ENCODE measurements at regions not wholly inside any gene's neighbourhood (a gene's known extent, or its start where the extent isn't known, plus 50 kb on each side); places are given as distances from the start of the nearest gene placed in this dataset.

GRCh38 chr15:58235961-58236360 is 97.8 kb downstream of the AQP9 start:
- no peak for DNase-seq (ENCODE audit: low read depth in 2 of 2)

DNA sequence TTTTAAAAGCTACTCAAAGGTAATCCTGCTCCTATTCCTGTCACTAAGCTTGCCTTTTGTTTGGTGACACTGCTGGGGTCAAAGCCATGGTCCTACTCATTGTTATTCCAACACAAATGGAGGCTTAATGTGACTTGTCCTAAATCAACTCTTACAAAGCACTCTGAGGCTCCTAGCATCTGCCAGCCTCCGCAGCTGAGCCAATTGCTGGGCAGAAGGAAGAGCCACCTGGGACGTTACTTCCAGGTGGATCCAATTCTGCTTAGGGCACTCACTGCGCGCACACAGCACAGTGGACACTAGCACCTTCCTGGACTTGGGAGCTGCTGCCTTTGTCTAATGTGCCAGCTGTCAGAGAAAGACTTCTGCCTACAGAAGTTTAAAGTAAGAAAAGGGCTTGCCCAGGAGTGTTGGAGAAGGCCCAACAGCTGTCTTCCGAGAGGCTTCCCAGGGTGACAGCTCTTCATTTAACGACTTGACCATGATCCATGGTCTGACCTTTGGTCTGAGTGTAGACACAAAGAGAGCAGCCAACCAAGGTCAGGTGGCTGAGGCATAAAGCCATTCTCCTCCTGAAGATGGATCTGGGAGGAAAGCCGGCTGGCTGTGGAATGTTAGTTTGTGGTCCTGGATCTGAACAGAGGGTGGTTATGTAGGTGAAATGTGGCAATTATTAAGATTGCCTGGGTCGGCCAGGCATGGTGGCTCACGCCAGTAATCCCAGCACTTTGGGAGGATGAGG is 102.2 kb downstream of the AQP9 start:
- no peak for DNase-seq (ENCODE audit: low read depth in 2 of 2)

DNA sequence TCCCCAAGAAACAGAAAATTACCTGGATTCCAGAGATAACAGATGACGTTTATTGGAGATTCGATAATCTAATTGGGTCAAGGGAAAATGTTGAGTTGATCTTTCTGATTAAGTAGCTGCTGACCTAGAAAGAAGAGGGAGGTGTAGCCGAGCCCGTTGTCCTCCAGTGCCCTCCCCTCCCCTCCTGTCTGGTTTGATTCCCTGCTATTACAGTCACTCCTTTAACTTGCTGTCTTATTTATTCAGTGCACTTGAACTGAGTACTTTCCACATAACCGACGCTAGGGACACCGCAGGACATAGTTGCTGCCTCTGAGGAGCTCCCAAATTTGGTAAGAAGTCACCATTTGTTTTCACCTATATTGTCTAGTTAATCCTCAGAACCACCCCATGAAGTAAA is 103.7 kb downstream of the AQP9 start:
- no peak for DNase-seq (ENCODE audit: low read depth in 2 of 2)

DNA sequence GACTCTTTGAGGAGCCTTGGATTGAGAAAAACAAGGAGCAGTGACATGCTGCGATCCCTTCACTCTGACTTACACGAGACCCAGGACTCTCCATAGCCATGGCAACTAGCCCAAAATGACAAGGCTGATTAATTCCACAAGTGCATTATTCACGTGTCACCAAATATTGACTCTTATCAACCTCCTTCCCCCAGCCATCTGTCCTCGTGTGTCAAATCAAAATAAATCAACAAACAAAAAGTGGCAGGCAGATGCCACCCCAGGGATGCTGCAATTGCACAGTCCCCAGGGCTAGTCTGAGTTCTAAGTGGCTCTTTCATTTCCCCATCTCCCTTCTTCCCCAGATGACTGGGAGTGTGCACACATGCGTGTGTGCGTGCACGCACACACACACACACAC is 104.9 kb downstream of the AQP9 start:
- DNase-seq (ENCODE audit: low read depth in 2 of 2), result no peak

- DNase-seq (ENCODE audit: low read depth in 2 of 2), result no peak
Measured at GRCh38 chr15:58244536-58244935, 106.4 kb downstream of the AQP9 start.

- no peak for DNase-seq (ENCODE audit: low read depth in 2 of 2)
Measured at GRCh38 chr15:58246041-58246440, 107.9 kb downstream of the AQP9 start.

DNA sequence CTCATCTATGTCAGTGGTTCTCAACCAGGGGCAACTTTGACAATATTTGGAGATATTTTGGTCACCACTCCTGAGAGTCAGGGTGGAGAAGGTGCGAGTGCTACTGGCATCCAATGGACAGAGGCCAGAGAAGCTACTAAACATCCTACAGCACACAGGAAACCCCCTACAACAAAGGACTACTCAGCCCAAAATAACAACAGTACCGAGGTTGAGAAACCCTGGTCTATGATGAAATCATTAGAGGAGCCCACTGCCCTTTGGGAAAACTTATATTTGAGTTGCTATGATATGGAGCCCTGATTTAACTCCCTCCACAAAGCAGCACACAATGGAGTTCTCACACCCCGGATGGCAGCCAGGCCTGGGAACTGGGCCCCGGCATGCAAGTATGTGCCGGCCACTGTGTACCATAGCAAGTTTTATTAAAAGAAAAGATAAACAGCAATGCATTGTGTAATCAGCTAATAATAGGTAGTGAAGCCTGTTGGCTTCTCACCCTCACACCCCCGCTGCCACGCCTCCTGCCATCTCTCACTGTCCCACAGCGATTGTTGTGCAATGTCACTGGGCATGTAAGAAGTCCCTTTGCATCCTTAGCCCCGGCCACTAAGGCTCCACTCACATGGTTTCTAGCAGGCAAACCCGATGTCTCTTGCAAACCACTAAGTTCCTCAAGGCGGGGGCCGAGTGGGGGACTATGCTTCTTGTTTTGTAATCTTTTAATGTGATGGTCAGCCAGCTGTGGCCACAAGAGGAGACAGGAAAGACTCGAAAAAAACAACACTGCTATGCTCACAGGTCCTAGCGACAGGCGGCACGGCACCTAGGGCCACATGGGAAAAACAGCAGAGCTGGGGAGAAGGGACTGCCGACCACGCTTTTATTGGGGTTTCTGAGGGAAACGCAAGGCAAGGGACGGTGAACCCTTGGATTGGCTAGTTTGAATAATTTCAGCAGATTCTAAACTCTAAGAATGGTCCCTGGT is 110.0 kb downstream of the AQP9 start:
- DNase-seq (ENCODE audit: low read depth in 2 of 2), result no peak

- DNase-seq (ENCODE audit: low read depth in 2 of 2), result no peak
Measured at GRCh38 chr15:58249646-58250312, 111.6 kb downstream of the AQP9 start.

DNA sequence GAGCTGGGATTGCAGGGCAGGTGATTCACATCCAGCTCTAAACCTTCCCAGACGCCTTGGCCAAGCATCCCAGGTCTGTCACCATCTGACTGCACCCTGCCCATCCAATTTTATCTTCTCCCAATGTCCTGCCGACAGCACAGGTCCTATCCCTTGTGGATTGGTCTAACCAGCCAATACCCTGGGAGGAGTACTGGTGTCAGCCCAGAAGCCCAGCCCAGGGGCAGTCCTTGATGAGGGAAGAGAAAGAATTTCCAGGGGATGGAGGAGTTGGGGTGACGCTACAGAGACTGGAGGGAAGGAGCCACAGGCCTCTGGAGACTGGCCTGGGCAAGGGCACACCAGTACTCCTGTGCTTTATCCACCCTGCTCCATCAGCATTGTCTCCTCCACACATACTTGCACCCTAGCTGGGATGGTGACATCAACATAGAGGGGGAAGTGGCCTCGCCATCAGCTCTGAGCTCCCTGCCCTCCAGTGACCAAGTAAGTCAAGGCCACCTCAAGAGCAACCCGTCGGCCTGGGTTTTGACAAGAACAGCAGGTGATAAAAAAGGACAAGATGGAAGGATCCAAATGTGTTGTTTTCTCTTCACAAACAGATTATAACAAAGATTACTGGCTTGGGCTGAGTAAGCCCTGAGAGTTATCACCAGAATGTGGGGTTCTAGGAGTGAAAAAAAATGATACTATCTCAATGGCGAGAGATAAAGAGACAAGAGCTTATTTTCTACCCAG is 114.6 kb downstream of the AQP9 start:
- DNase-seq (ENCODE audit: low read depth in 2 of 2), result no peak

DNA sequence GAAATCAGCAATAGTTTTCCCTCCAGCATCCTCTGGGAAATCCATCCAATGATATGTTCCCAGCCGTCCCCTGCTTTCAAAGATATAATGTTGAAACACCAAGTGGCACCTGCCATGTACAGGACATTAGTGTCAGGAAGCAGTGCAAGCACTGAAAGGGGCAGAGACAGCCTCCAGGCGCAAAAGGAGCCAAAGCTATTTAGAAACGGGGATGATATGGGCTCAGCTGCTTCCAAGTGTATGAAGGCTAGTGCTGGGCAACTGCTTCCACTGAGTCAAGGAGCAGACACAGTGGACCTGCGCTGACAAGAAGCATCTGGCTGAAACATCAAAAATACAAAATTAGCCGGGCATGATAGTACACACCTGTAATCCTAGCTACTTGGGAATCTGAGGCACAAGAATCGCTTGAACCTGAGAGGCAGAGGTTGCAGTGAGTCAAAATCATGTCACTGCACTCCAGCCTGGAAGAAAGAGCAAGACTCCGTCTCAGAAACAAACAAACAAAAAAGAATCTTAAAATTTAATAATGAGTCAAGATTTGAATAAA is 119.7 kb downstream of the AQP9 start:
- DNase-seq (ENCODE audit: low read depth in 2 of 2), result no peak

DNA sequence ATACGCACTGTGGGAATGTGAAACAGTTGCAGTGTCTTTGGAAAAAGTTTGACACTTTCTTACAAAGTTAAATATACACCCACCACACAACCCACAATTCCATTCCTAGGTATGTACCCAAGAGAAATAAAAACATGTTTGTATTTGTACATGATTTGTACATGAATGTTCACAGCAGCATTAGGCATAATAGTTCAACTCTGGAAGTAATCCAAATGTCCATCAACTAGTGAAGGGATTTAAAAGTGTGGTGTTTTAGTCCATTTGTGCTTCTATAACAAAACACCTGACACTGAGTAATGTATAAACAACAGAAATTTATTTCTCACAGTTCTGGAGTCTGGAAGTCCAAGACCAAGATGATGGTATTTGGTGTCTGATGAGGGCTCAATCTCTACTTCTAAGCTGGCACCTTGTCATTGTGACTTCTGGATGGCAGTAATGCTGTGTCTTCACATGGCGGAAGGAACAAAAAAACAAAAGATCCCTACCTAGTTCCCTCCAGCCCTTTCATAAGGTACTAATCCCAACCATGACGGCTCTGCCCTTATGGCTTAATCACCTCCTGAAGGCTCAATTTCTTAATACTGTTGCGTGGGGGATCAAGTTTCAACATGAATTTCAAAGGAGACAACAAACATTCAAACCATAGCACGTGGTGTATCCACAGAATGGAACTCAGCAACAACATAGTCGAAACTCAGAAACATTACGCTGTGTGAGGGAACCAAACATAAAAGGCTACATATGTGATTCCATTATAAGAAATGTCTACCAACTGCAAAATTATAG is 120.5 kb downstream of the AQP9 start:
- no peak for DNase-seq (ENCODE audit: low read depth in 2 of 2)

- DNase-seq (ENCODE audit: low read depth in 2 of 2), result no peak
Measured at GRCh38 chr15:58260205-58260724, 122.1 kb downstream of the AQP9 start.

DNA sequence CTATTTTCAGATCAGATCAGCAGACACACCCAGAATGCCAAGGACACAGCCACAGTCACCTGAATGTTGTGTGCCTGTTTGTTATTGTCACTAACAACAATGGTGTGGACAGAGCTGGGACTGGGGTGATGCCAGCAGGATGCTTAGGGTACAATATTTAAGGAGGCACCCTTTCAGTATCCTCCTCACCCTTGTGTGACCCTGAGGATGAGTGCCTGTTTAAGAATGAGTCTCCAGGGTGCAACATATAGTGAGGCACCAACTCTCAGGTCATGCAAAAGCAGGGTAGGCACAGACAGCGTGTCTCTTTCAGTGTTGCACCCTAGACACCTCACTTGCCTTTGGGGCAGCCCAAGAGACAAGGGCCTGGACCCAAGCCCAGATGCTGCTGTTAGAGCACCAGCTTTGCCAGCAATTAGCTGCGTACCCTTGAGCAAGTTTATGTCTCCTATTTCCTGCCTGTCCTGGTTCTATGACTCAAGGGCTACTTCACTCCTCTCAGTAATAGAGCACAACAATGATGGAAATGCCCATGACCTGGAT is 122.6 kb downstream of the AQP9 start:
- DNase-seq (ENCODE audit: low read depth in 2 of 2), result no peak

DNA sequence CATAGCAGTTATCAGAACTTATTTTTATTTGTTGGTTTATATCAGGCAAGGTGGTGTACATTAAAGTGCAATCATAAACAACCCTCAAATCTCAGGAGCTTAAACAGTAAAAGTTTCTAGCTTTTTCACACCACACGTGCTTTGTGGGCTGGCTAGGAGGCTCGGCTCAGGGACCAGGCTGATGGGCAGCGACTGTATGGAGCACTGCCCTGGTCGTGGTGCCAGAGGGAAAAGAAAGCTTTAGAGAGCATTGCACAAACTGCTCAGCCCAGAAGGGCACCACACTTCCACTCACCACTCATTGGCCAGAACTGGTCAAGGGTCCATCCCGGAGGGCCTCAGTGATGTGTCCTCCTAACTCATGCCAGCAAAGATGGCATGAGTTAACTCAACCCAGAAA is 123.2 kb downstream of the AQP9 start:
- no peak for DNase-seq (ENCODE audit: low read depth in 2 of 2)

GRCh38 chr15:58264053-58264971 is 126.1 kb downstream of the AQP9 start:
- no peak for DNase-seq (ENCODE audit: low read depth in 2 of 2)

DNA sequence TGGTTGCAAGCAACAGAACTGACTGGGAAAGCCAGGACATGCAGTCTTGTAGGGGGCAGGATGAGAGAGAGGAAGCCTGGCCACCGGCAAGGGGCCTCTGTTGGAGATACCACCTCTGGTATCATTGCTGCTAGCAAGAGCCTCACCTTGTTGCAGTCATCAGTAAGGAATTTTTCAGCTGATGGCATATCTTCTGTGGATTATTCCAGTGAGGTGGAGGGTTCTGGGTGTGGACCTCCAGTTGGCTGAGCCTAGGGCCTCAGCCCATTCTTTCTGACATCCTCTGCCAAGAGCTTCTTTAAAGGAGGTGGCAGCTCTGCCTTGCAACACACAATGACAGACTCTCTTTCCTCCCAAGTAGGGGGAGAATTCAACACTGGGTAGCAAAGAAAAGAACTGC is 128.9 kb downstream of the AQP9 start:
- no peak for DNase-seq (ENCODE audit: low read depth in 2 of 2)

- DNase-seq (ENCODE audit: low read depth in 2 of 2), result no peak
Measured at GRCh38 chr15:58268746-58269267, 130.6 kb downstream of the AQP9 start.
